Endodermal cell (in vitro differentiated cells): ENCODE measurements at regions not wholly inside any gene's neighbourhood (a gene's known extent, or its start where the extent isn't known, plus 50 kb on each side); places are given as distances from the start of the nearest gene placed in this dataset.
A peak's percentile ranks its signal among the peaks of the same experiment; 100 is the strongest.

Experiments
- DNase-seq: peaks from one replicate; pipeline ENCODE4 v3.0.0-alpha.2; 2017
- H3K27ac ChIP-seq: 2 replicates; pipeline ENCODE4 v1.5.1; 2013; ENCODE audit warnings: mild to moderate bottlenecking, low read depth, low read length, moderate library complexity
- H3K27me3 ChIP-seq: 2 replicates; pipeline ENCODE4 v1.6.1; 2013; ENCODE audit warnings: mild to moderate bottlenecking, low read length, moderate library complexity; ENCODE audit not compliant: insufficient read depth, control insufficient read depth, poor library complexity, severe bottlenecking
- H3K36me3 ChIP-seq: 2 replicates; pipeline ENCODE4 v1.7.0; 2013; ENCODE audit warnings: mild to moderate bottlenecking, low read length, moderate library complexity; ENCODE audit not compliant: control insufficient read depth, insufficient read depth
- H3K4me1 ChIP-seq: one replicate; pipeline ENCODE4 v1.7.0; 2013; ENCODE audit warnings: low read length; ENCODE audit not compliant: control insufficient read depth, insufficient read depth
- H3K4me3 ChIP-seq: 2 replicates; pipeline ENCODE4 v1.5.1; 2013; ENCODE audit warnings: mild to moderate bottlenecking, low read length, moderate library complexity
- H3K9ac ChIP-seq: 2 replicates; pipeline ENCODE4 v1.6.1; 2013; ENCODE audit warnings: mild to moderate bottlenecking, low read length, moderate library complexity; ENCODE audit not compliant: poor library complexity, severe bottlenecking; ENCODE audit errors: extremely low read depth
- H3K9me3 ChIP-seq: 2 replicates; pipeline ENCODE4 v1.6.1; 2013; ENCODE audit warnings: mild to moderate bottlenecking, low read length, moderate library complexity; ENCODE audit not compliant: control insufficient read depth
- H3K27ac Mint-ChIP-seq: 2 replicates; pipeline ENCODE4 v1.8.0; 2020; ENCODE audit warnings: mixed read lengths
- H3K27me3 Mint-ChIP-seq: 2 replicates; pipeline ENCODE4 v1.8.0; 2021; ENCODE audit warnings: mild to moderate bottlenecking, mixed read lengths; ENCODE audit not compliant: insufficient read depth
- H3K36me3 Mint-ChIP-seq: 2 replicates; pipeline ENCODE4 v1.8.0; 2020; ENCODE audit warnings: low read depth, mixed read lengths
- H3K4me1 Mint-ChIP-seq: 2 replicates; pipeline ENCODE4 v1.8.0; 2020; ENCODE audit warnings: mixed read lengths
- H3K4me3 Mint-ChIP-seq: 2 replicates; pipeline ENCODE4 v1.8.0; 2020; ENCODE audit warnings: mild to moderate bottlenecking, moderate library complexity, mixed read lengths
- H3K9me3 Mint-ChIP-seq: 2 replicates; pipeline ENCODE4 v1.8.0; 2020; ENCODE audit warnings: mild to moderate bottlenecking, mixed read lengths
- CTCF ChIP-seq: fragments of 200-600 bp; sonication (generic); conservative IDR thresholded peaks from 2 replicates; pipeline ENCODE4 v1.5.0; 2021; ENCODE audit warnings: antibody characterized with exemption, mild to moderate bottlenecking
- WGBS, 2 experiments: methylation state at CpG; one replicate each; pipeline versions ENCODE4 v1.1.5 to v1.1.7; 2013; ENCODE audit warnings: missing lambda C conversion rate in 2 of 2, mixed read lengths in 1 of 2; ENCODE audit not compliant: insufficient coverage in 1 of 2, insufficient read length in 1 of 2; 5-methylcytosine and 5-hydroxymethylcytosine counted together

- H3K27me3 ChIP-seq = no peaks in the 10 kb centered on the region
- no peak overlapping the region for H3K9ac ChIP-seq
- no peaks in the 10 kb centered on the region for H3K36me3 ChIP-seq
- H3K27me3 Mint-ChIP-seq = no peaks in the 10 kb centered on the region
- H3K4me3 ChIP-seq = no peak overlapping the region
- no peak overlapping the region for H3K4me3 Mint-ChIP-seq
- peaks cover under 1% of the 10 kb centered on the region for H3K36me3 Mint-ChIP-seq
- peaks cover 3% of the 10 kb centered on the region for H3K9me3 ChIP-seq
- H3K9me3 Mint-ChIP-seq = peaks cover 3% of the 10 kb centered on the region
- peak overlapping the region; percentile 19 for H3K27ac ChIP-seq
- WGBS, 2 experiments = 72 to 90% methylated on average over 6 to 7 of the region's 8 CpGs
- no peak overlapping the region for H3K27ac Mint-ChIP-seq
- no peaks in the 10 kb centered on the region for H3K4me1 ChIP-seq
- H3K4me1 Mint-ChIP-seq = no peaks in the 10 kb centered on the region
- no peak for TF ChIP-seq CTCF
- DNase-seq = no peak
These were observed 583.5 kb downstream of the ZNF608 start for GRCh38 chr5:124162767-124163532.

DNA sequence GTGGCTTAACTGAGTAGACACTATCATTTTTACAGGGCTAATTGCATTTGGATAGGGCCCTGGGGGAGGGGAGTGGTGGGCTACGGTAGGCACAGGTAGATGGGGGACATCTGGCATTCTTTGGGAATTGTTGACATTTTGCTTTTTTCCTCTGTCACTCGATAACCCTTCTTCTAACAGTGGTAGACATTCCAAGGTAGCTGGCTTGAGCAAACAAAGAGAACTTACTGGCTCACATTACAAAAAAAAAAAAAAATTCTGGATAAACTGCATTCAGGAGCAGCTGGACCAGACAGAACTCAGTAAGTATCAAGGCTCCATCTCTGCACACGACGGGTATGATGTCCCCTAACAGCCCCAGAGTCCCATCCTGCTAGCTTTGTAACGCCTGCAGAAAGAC lies 585.2 kb downstream of the ZNF608 start:
- H3K4me3 ChIP-seq = no peak overlapping the region
- peaks cover 1% of the 10 kb centered on the region for H3K36me3 Mint-ChIP-seq
- no peak for TF ChIP-seq CTCF
- H3K27ac Mint-ChIP-seq = no peak overlapping the region
- H3K4me1 Mint-ChIP-seq = no peaks in the 10 kb centered on the region
- H3K27me3 Mint-ChIP-seq = no peaks in the 10 kb centered on the region
- H3K4me1 ChIP-seq = no peaks in the 10 kb centered on the region
- 91% methylated on average over 5 of the region's 5 CpGs; no CpG with 5 or more reads in 1 of the 2 experiments for WGBS, 2 experiments
- H3K36me3 ChIP-seq = no peaks in the 10 kb centered on the region
- H3K9ac ChIP-seq = no peak overlapping the region
- peaks cover 6% of the 10 kb centered on the region for H3K9me3 ChIP-seq
- no peaks in the 10 kb centered on the region for H3K27me3 ChIP-seq
- no peak overlapping the region for H3K27ac ChIP-seq
- peaks cover 7% of the 10 kb centered on the region for H3K9me3 Mint-ChIP-seq
- no peak for DNase-seq
- H3K4me3 Mint-ChIP-seq = no peak overlapping the region

DNA sequence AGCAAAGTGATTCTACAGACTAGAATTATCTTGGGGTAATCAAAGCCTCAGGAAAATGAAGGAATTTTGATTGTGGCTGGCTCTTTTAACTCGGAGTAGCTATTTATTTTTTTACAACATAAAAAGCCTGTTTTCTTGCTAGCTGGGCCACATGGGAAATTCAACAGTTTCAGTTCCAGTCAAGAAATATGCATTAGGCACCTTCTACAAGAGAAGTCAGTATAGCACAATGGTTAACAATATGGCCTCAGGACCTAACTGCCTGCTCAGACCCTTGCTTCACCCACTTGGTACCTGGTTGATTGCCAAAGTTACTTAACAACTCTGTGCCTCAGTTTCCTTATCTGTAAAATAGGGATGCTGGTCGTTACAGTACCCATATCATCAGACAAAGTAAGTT lies 586.2 kb downstream of the ZNF608 start:
- Histone ChIP-seq H3K27ac (no peak overlapping the region), H3K4me1 (no peaks in the 10 kb centered on the region), H3K4me3 (no peak overlapping the region), H3K9me3 (peaks cover 15% of the 10 kb centered on the region), H3K27me3 (no peaks in the 10 kb centered on the region), H3K36me3 (no peaks in the 10 kb centered on the region), H3K9ac (no peak overlapping the region)
- WGBS, 2 experiments = 87% methylated on average over 2 of the region's 2 CpGs; no CpG with 5 or more reads in 1 of the 2 experiments
- Mint-ChIP-seq H3K27me3 (no peaks in the 10 kb centered on the region), H3K36me3 (peaks cover 4% of the 10 kb centered on the region), H3K4me3 (no peak overlapping the region), H3K4me1 (no peaks in the 10 kb centered on the region), H3K9me3 (peaks cover 16% of the 10 kb centered on the region), H3K27ac (no peak overlapping the region)
- TF ChIP-seq CTCF = no peak
- DNase-seq = no peak
